Endothelial cell of umbilical vein (primary cell): ENCODE measurements at regions not wholly inside any gene's neighbourhood (a gene's known extent, or its start where the extent isn't known, plus 50 kb on each side); places are given as distances from the start of the nearest gene placed in this dataset.

Experiments used
- CTCF ChIP-seq, 2 donors: IDR thresholded peaks; 1 replicate in 1 of 2; 2 replicates in 1 of 2; pipeline ENCODE4 v1.5.1; 2011; ENCODE audit warnings: low read length in 2 of 2, mild to moderate bottlenecking in 2 of 2, moderate library complexity in 2 of 2, control low read depth in 1 of 2, inconsistent platforms in 1 of 2, low read depth in 1 of 2; ENCODE audit not compliant: insufficient read depth in 1 of 2; ENCODE audit errors: extremely low read depth in 1 of 2
- EZH2 ChIP-seq: IDR thresholded peaks from 2 replicates; pipeline ENCODE4 v1.6.1; 2012; ENCODE audit warnings: borderline replicate concordance, low read depth, mild to moderate bottlenecking, moderate library complexity, low read length, inconsistent platforms; ENCODE audit not compliant: severe bottlenecking
- FOS ChIP-seq: IDR thresholded peaks from 2 replicates; pipeline ENCODE4 v1.6.1; 2011; ENCODE audit warnings: mild to moderate bottlenecking, low read length, moderate library complexity, borderline replicate concordance; ENCODE audit not compliant: insufficient read depth
- GATA2 ChIP-seq: IDR thresholded peaks from 2 replicates; pipeline ENCODE4 v1.7.0; 2011; ENCODE audit warnings: low read depth, mild to moderate bottlenecking, moderate library complexity, mixed read lengths, low read length; ENCODE audit not compliant: insufficient read length, insufficient read depth
- JUN ChIP-seq: IDR thresholded peaks from 2 replicates; pipeline ENCODE4 v1.6.1; 2011; ENCODE audit warnings: borderline replicate concordance, low read depth; ENCODE audit not compliant: insufficient read length, insufficient read depth
- MAX ChIP-seq: IDR thresholded peaks from 2 replicates; pipeline ENCODE4 v1.6.1; 2011; ENCODE audit not compliant: insufficient read depth, insufficient read length
- MYC ChIP-seq: IDR thresholded peaks from one replicate; pipeline ENCODE4 v1.6.1; 2011; ENCODE audit warnings: mild to moderate bottlenecking, low read depth, low read length
- POLR2A ChIP-seq: IDR thresholded peaks from 2 replicates; pipeline ENCODE4 v1.6.1; 2012; ENCODE audit warnings: low read depth, mild to moderate bottlenecking, control low read depth, low read length
- POLR2AphosphoS5 ChIP-seq: IDR thresholded peaks from 2 replicates; pipeline ENCODE4 v1.6.1; 2012; ENCODE audit warnings: low read depth, mild to moderate bottlenecking, control low read depth, low read length, moderate library complexity; ENCODE audit not compliant: insufficient read depth

- TF ChIP-seq CTCF (IDR thresholded peaks at IDR 0.05; ENCODE audit: extremely low read depth in 1 of 2, insufficient read depth in 1 of 2, low read depth in 1 of 2, low read length in 2 of 2) (no peak), POLR2A (no peak), POLR2AphosphoS5 (no peak), EZH2 (no peak), JUN (no peak), FOS (no peak), MAX (no peak), MYC (no peak), GATA2 (no peak)
Measured at GRCh38 chrX:38989076-38989475, 187.8 kb downstream of the MID1IP1 start.
